MCF 10A (cell line): ENCODE measurements at regions not wholly inside any gene's neighbourhood (a gene's known extent, or its start where the extent isn't known, plus 50 kb on each side); places are given as distances from the start of the nearest gene placed in this dataset.
A peak's percentile ranks its signal among the peaks of the same experiment; 100 is the strongest.

Experiments
- BruUV-seq: library from RNA; stranded (reverse); fragments of 400-500 nt; replicated peaks from 2 replicates; lab custom pipeline; 2021; lab: Mats Ljungman, UMichigan
- CTCF ChIA-PET: fragments of 300-600 bp; sonication (Branson Sonifier 250); formaldehyde crosslinking; extraction: SDS; loops from one replicate; lab custom pipeline; 2021; ENCODE audit warnings: antibody characterized with exemption, inconsistent platforms; lab: Yijun Ruan, JAX
- POLR2A ChIA-PET: fragments of 300-600, 350-650 bp; sonication (Branson Sonifier 250); formaldehyde crosslinking; extraction: SDS; loops from one replicate; lab custom pipeline; 2020; ENCODE audit warnings: antibody characterized with exemption, inconsistent platforms; lab: Yijun Ruan, JAX
- DNase-seq: peaks from one replicate; pipeline ENCODE4 v3.0.0-alpha.2; 2018; ENCODE audit not compliant: unreplicated experiment
- H3K27ac Mint-ChIP-seq: one replicate; pipeline ENCODE4 v1.8.0; 2022; ENCODE audit warnings: mild to moderate bottlenecking, low read depth, mixed read lengths; ENCODE audit not compliant: unreplicated experiment
- H3K27me3 Mint-ChIP-seq: one replicate; pipeline ENCODE4 v1.8.0; 2022; ENCODE audit warnings: mixed read lengths; ENCODE audit not compliant: insufficient read depth, unreplicated experiment
- H3K36me3 Mint-ChIP-seq: one replicate; pipeline ENCODE4 v1.8.0; 2022; ENCODE audit warnings: mild to moderate bottlenecking, moderate library complexity, mixed read lengths; ENCODE audit not compliant: insufficient read depth, unreplicated experiment
- H3K4me1 Mint-ChIP-seq: one replicate; pipeline ENCODE4 v1.8.0; 2022; ENCODE audit warnings: mixed read lengths; ENCODE audit not compliant: insufficient read depth, unreplicated experiment
- H3K4me3 Mint-ChIP-seq: one replicate; pipeline ENCODE4 v1.8.0; 2022; ENCODE audit warnings: mild to moderate bottlenecking, moderate library complexity, mixed read lengths; ENCODE audit not compliant: unreplicated experiment
- H3K9me3 Mint-ChIP-seq: one replicate; pipeline ENCODE4 v1.8.0; 2022; ENCODE audit warnings: mixed read lengths; ENCODE audit not compliant: unreplicated experiment
- CTCF ChIP-seq: fragments of 200-600 bp; IDR thresholded peaks from one replicate; pipeline ENCODE4 v1.8.0; 2022; ENCODE audit warnings: antibody characterized with exemption, mild to moderate bottlenecking; ENCODE audit not compliant: unreplicated experiment
- intact Hi-C: fragments of 100-400 bp; cut with micrococcal nuclease; formaldehyde crosslinking; loops from 2 replicates; pipeline ENCODE4 v1.14.1; 2022

- POLR2A ChIA-PET, result interaction anchor here (0.6 to 1.0 kb wide), 2 partner anchors 20 to 65 kb away, joined by 3 read pairs; no protein-coding TSS in a partner anchor
- BruUV-seq, result no TSS peak
- intact Hi-C loops, result loop anchor here (5.0 kb wide), 1 partner anchor 240 kb away; no protein-coding TSS in a partner anchor
- Mint-ChIP-seq H3K4me3 (peak overlapping the region; percentile 70), H3K4me1 (peaks cover 8% of the 10 kb centered on the region), H3K36me3 (no peaks in the 10 kb centered on the region), H3K9me3 (no peaks in the 10 kb centered on the region), H3K27ac (peak overlapping the region; percentile 11), H3K27me3 (peaks cover 42% of the 10 kb centered on the region)
- no peak for DNase-seq
- TF ChIP-seq CTCF, result no peak
- CTCF ChIA-PET, result interaction anchor here (0.7 to 1.5 kb wide), 3 partner anchors 17 to 1105 kb away, joined by 3 to 5 read pairs (median 3); no protein-coding TSS in a partner anchor
These were observed 130.4 kb upstream of the RPS6KA2 start for GRCh38 chr6:166757232-166758135.

- intact Hi-C loops, result loop anchor here (5.0 kb wide), 1 partner anchor 237 kb away; no protein-coding TSS in a partner anchor
- Mint-ChIP-seq H3K9me3 (no peaks in the 10 kb centered on the region), H3K27ac (no peak overlapping the region), H3K27me3 (peaks cover 38% of the 10 kb centered on the region), H3K4me1 (peaks cover 8% of the 10 kb centered on the region), H3K4me3 (no peak overlapping the region), H3K36me3 (no peaks in the 10 kb centered on the region)
- no TSS peak for BruUV-seq
- no peak for DNase-seq
- TF ChIP-seq CTCF, result no peak
- ChIA-PET POLR2A (no interaction called here), CTCF (interaction anchor here (1.6 kb wide), 1 partner anchor 20 kb away, joined by 7 read pairs; no protein-coding TSS in a partner anchor)
These were observed 127.4 kb upstream of the RPS6KA2 start for GRCh38 chr6:166754218-166755030.

- no peaks in the 10 kb centered on the region for H3K9me3 Mint-ChIP-seq
- no peak overlapping the region for H3K4me3 Mint-ChIP-seq
- no TSS peak for BruUV-seq
- H3K27me3 Mint-ChIP-seq, result peaks cover 25% of the 10 kb centered on the region
- no peak overlapping the region for H3K27ac Mint-ChIP-seq
- ChIA-PET CTCF (no interaction called here), POLR2A (no interaction called here)
- TF ChIP-seq CTCF, result no peak
- H3K36me3 Mint-ChIP-seq, result no peaks in the 10 kb centered on the region
- intact Hi-C loops, result no loop called here
- H3K4me1 Mint-ChIP-seq, result peaks cover 9% of the 10 kb centered on the region
- DNase-seq, result no peak
These were observed 126.1 kb upstream of the RPS6KA2 start for GRCh38 chr6:166752928-166753721.
